HG03442 (cell line): ENCODE measurements at regions not wholly inside any gene's neighbourhood (a gene's known extent, or its start where the extent isn't known, plus 50 kb on each side); places are given as distances from the start of the nearest gene placed in this dataset.
"Not testable (repeated sequence)": the region's sequence is repeated elsewhere in the genome, so short reads cannot be mapped to it uniquely, and the experiment has no call there.

Experiments
- ATAC-seq: cut with Tn5 transposase; IDR thresholded peaks from one replicate; pipeline ENCODE4 v1.9.1; 2021; ENCODE audit warnings: mild to moderate bottlenecking, moderate library complexity; ENCODE audit not compliant: unreplicated experiment

- ATAC-seq, result no peak
Observed at GRCh38 chr3:162597226-162597625, 1100.6 kb downstream of the OTOL1 start.

GRCh38 chr3:162598500-162598899 is 1101.9 kb downstream of the OTOL1 start:
- not testable (repeated sequence) for ATAC-seq

GRCh38 chr3:162599742-162600141 is 1103.1 kb downstream of the OTOL1 start:
- ATAC-seq, result not testable (repeated sequence)

- ATAC-seq, result no peak
Observed at GRCh38 chr3:162601101-162601670, 1104.6 kb downstream of the OTOL1 start.

- ATAC-seq, result no peak
Observed at GRCh38 chr3:162602619-162603018, 1106.0 kb downstream of the OTOL1 start.

GRCh38 chr3:162605651-162606204 is 1109.1 kb downstream of the OTOL1 start:
- ATAC-seq, result no peak

- no peak for ATAC-seq
Observed at GRCh38 chr3:162610261-162610660, 1113.7 kb downstream of the OTOL1 start.

GRCh38 chr3:162612991-162613390 is 1116.4 kb downstream of the OTOL1 start:
- no peak for ATAC-seq

- no peak for ATAC-seq
Observed at GRCh38 chr3:162626172-162626571, 1129.6 kb downstream of the OTOL1 start.

- ATAC-seq, result no peak
Observed at GRCh38 chr3:162628531-162628930, 1131.9 kb downstream of the OTOL1 start.

- ATAC-seq, result no peak
Observed at GRCh38 chr3:162629372-162629771, 1132.8 kb downstream of the OTOL1 start.

GRCh38 chr3:162632672-162633071 is 1136.1 kb downstream of the OTOL1 start:
- no peak for ATAC-seq

GRCh38 chr3:162640208-162640607 is 1143.6 kb downstream of the OTOL1 start:
- ATAC-seq, result not testable (repeated sequence)

GRCh38 chr3:162641317-162641716 is 1144.7 kb downstream of the OTOL1 start:
- no peak for ATAC-seq

- no peak for ATAC-seq
Observed at GRCh38 chr3:162641907-162642306, 1145.3 kb downstream of the OTOL1 start.

- no peak for ATAC-seq
Observed at GRCh38 chr3:162643245-162643644, 1146.6 kb downstream of the OTOL1 start.

GRCh38 chr3:162647321-162647720 is 1150.7 kb downstream of the OTOL1 start:
- ATAC-seq, result no peak

- ATAC-seq, result no peak
Observed at GRCh38 chr3:162658003-162658402, 1161.4 kb downstream of the OTOL1 start.

- no peak for ATAC-seq
Observed at GRCh38 chr3:162665684-162666391, 1169.2 kb downstream of the OTOL1 start.

- ATAC-seq, result no peak
Observed at GRCh38 chr3:162666835-162667234, 1170.2 kb downstream of the OTOL1 start.

- ATAC-seq, result no peak
Observed at GRCh38 chr3:162670181-162670580, 1173.6 kb downstream of the OTOL1 start.

- ATAC-seq, result no peak
Observed at GRCh38 chr3:162677475-162677874, 1180.9 kb downstream of the OTOL1 start.
